ENCODE measurements at regions not wholly inside any gene's neighbourhood (a gene's known extent, or its start where the extent isn't known, plus 50 kb on each side); places are given as distances from the start of the nearest gene placed in this dataset.

- H3K9me3 ChIP-seq: no peaks in the 10 kb centered on the region
- intact Hi-C loops (cut with DNase I): loop anchor here (5.0 kb wide), 1 partner anchor 198 kb away; no protein-coding TSS in a partner anchor
- peaks cover 9% of the 10 kb centered on the region for H3K27me3 ChIP-seq
- no peak overlapping the region for H3K9ac ChIP-seq (ENCODE audit: low read depth in 2 of 2, low read length in 2 of 2)
- H3K4me1 ChIP-seq: no peaks in the 10 kb centered on the region
- DNase-seq: no peak
- TF ChIP-seq CTCF (IDR thresholded peaks at IDR 0.05): no peak
- H3K27ac ChIP-seq: no peak overlapping the region
- H3K36me3 ChIP-seq: no peaks in the 10 kb centered on the region
- H3K4me3 ChIP-seq: no peak overlapping the region
Measured at GRCh38 chr4:8688908-8689445, 96.4 kb downstream of the CPZ start.

- intact Hi-C loops (cut with DNase I): loop anchor here (5.0 kb wide), 1 partner anchor 199 kb away; no protein-coding TSS in a partner anchor
- peak; percentile 24 for DNase-seq
- H3K27me3 ChIP-seq: peaks cover 9% of the 10 kb centered on the region
Measured at GRCh38 chr4:8688041-8688907, 95.7 kb downstream of the CPZ start.

GRCh38 chr4:8687083-8687482, 94.5 kb downstream of the CPZ start:
- Histone ChIP-seq H3K9me3 (no peaks in the 10 kb centered on the region), H3K36me3 (no peaks in the 10 kb centered on the region), H3K9ac (ENCODE audit: low read depth in 2 of 2, low read length in 2 of 2) (no peak overlapping the region), H3K4me1 (no peaks in the 10 kb centered on the region), H3K4me3 (no peak overlapping the region), H3K27ac (no peak overlapping the region), H3K27me3 (peaks cover 9% of the 10 kb centered on the region)
- no peak for TF ChIP-seq CTCF (IDR thresholded peaks at IDR 0.05)
- intact Hi-C loops (cut with DNase I): loop anchor here (5.0 kb wide), 1 partner anchor 200 kb away; no protein-coding TSS in a partner anchor
- DNase-seq: no peak

More at GRCh38 chr4:8688041-8688907, 95.7 kb downstream of the CPZ start:
- Histone ChIP-seq H3K9ac (ENCODE audit: low read depth in 2 of 2, low read length in 2 of 2) (no peak overlapping the region), H3K9me3 (no peaks in the 10 kb centered on the region), H3K27ac (no peak overlapping the region), H3K4me1 (no peaks in the 10 kb centered on the region), H3K4me3 (no peak overlapping the region), H3K36me3 (no peaks in the 10 kb centered on the region)
- peak; percentile 59 for TF ChIP-seq CTCF (IDR thresholded peaks at IDR 0.05)

GRCh38 chr4:8685831-8686230, 93.3 kb downstream of the CPZ start:
- no peaks in the 10 kb centered on the region for H3K4me1 ChIP-seq
- intact Hi-C loops (cut with DNase I): loop anchor here (5.0 kb wide), 1 partner anchor 201 kb away; no protein-coding TSS in a partner anchor
- H3K4me3 ChIP-seq: no peak overlapping the region
- peaks cover 9% of the 10 kb centered on the region for H3K27me3 ChIP-seq
- DNase-seq: no peak
- TF ChIP-seq CTCF (IDR thresholded peaks at IDR 0.05): no peak
- no peak overlapping the region for H3K27ac ChIP-seq
- H3K9ac ChIP-seq (ENCODE audit: low read depth in 2 of 2, low read length in 2 of 2): no peak overlapping the region
- no peaks in the 10 kb centered on the region for H3K9me3 ChIP-seq
- no peaks in the 10 kb centered on the region for H3K36me3 ChIP-seq

- no peaks in the 10 kb centered on the region for H3K36me3 ChIP-seq
- intact Hi-C loops (cut with DNase I): no loop called here
- no peak overlapping the region for H3K4me3 ChIP-seq
- H3K4me1 ChIP-seq: no peaks in the 10 kb centered on the region
- H3K27me3 ChIP-seq: peaks cover 6% of the 10 kb centered on the region
- no peak for TF ChIP-seq CTCF (IDR thresholded peaks at IDR 0.05)
- no peak overlapping the region for H3K27ac ChIP-seq
- no peak overlapping the region for H3K9ac ChIP-seq (ENCODE audit: low read depth in 2 of 2, low read length in 2 of 2)
- no peaks in the 10 kb centered on the region for H3K9me3 ChIP-seq
- DNase-seq: no peak
Measured at GRCh38 chr4:8683462-8683861, 90.9 kb downstream of the CPZ start.

Data from colonic mucosa (tissue), 4 donors.